Keratinocyte (primary cell): ENCODE measurements at regions not wholly inside any gene's neighbourhood (a gene's known extent, or its start where the extent isn't known, plus 50 kb on each side); places are given as distances from the start of the nearest gene placed in this dataset.

ENCODE experiments used
- EZH2 ChIP-seq: IDR thresholded peaks from one replicate; pipeline ENCODE4 v1.6.1; 2012; ENCODE audit warnings: inconsistent platforms, mild to moderate bottlenecking, low read length, moderate library complexity
- TF ChIP-seq, protein P1 (sequence below), 3 experiments: IDR thresholded peaks in 1 of 3; conservative IDR thresholded peaks in 1 of 3; optimal IDR thresholded peaks in 1 of 3; 2 replicates in 2 of 3; 3 replicates in 1 of 3; pipeline versions ENCODE3 to v1.5.1; 2011; ENCODE audit warnings: low read length in 3 of 3, mild to moderate bottlenecking in 3 of 3, moderate library complexity in 2 of 3, control low read depth in 1 of 3, inconsistent platforms in 1 of 3; ENCODE audit not compliant: insufficient read depth in 2 of 3; ENCODE audit errors: extremely low read depth in 1 of 3

DNA sequence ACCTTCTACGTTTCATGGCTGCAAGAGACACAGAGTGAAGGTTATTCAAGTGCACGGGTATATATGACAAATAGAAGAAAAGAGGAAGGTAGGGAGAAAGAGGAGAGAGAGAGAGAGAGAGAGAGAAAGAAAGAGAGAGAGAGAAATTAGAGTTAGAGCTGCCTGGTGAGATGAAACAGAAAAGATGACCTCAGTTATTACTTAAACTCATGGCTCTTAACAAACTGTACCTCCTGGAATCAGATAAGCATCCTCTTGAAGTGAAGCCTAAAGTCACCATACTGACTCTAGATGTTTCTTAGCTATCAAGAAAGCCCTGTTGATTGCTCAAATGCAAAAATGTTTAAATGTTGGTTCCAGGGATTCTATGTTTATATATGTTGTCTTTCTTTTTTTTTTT is 597.7 kb upstream of the ZP4 start:
- TF ChIP-seq, protein P1, sequence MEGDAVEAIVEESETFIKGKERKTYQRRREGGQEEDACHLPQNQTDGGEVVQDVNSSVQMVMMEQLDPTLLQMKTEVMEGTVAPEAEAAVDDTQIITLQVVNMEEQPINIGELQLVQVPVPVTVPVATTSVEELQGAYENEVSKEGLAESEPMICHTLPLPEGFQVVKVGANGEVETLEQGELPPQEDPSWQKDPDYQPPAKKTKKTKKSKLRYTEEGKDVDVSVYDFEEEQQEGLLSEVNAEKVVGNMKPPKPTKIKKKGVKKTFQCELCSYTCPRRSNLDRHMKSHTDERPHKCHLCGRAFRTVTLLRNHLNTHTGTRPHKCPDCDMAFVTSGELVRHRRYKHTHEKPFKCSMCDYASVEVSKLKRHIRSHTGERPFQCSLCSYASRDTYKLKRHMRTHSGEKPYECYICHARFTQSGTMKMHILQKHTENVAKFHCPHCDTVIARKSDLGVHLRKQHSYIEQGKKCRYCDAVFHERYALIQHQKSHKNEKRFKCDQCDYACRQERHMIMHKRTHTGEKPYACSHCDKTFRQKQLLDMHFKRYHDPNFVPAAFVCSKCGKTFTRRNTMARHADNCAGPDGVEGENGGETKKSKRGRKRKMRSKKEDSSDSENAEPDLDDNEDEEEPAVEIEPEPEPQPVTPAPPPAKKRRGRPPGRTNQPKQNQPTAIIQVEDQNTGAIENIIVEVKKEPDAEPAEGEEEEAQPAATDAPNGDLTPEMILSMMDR (optimal IDR thresholded peaks at IDR 0.05 in 1 of 3, IDR thresholded peaks at IDR 0.05 in 1 of 3, conservative IDR thresholded peaks at IDR 0.05 in 1 of 3; ENCODE audit: extremely low read depth in 1 of 3, insufficient read depth in 2 of 3, low read length in 3 of 3) = no peak
- no peak for TF ChIP-seq EZH2
